B cell (primary cell): ENCODE measurements at regions not wholly inside any gene's neighbourhood (a gene's known extent, or its start where the extent isn't known, plus 50 kb on each side); places are given as distances from the start of the nearest gene placed in this dataset.

Source experiments
- EZH2 ChIP-seq: IDR thresholded peaks from 2 replicates; pipeline ENCODE4 v1.6.1; 2012; ENCODE audit warnings: borderline replicate concordance, low read depth, mild to moderate bottlenecking, moderate library complexity, low read length; ENCODE audit not compliant: insufficient read depth, poor library complexity, severe bottlenecking
- TF ChIP-seq, protein P1 (sequence below): fragments of 200-600 bp; IDR thresholded peaks from one replicate; pipeline ENCODE4 v1.8.0; 2022; ENCODE audit warnings: antibody characterized with exemption, mild to moderate bottlenecking

GRCh38 chr19:28208745-28209144, 1004.2 kb downstream of the UQCRFS1 start:
- TF ChIP-seq EZH2, result no peak
- TF ChIP-seq, protein P1, sequence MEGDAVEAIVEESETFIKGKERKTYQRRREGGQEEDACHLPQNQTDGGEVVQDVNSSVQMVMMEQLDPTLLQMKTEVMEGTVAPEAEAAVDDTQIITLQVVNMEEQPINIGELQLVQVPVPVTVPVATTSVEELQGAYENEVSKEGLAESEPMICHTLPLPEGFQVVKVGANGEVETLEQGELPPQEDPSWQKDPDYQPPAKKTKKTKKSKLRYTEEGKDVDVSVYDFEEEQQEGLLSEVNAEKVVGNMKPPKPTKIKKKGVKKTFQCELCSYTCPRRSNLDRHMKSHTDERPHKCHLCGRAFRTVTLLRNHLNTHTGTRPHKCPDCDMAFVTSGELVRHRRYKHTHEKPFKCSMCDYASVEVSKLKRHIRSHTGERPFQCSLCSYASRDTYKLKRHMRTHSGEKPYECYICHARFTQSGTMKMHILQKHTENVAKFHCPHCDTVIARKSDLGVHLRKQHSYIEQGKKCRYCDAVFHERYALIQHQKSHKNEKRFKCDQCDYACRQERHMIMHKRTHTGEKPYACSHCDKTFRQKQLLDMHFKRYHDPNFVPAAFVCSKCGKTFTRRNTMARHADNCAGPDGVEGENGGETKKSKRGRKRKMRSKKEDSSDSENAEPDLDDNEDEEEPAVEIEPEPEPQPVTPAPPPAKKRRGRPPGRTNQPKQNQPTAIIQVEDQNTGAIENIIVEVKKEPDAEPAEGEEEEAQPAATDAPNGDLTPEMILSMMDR, result no peak
